PC-3 (cell line): ENCODE measurements at regions not wholly inside any gene's neighbourhood (a gene's known extent, or its start where the extent isn't known, plus 50 kb on each side); places are given as distances from the start of the nearest gene placed in this dataset.

Source experiments
- ATAC-seq: fragments of 200-7000 bp; cut with Tn5 transposase; 2 replicates; pipeline ENCODE4 v1.9.1; 2020; ENCODE audit warnings: mild to moderate bottlenecking, moderate library complexity
- BruUV-seq: library from RNA; stranded (reverse); fragments of 400-500 nt; replicated peaks from 2 replicates; lab custom pipeline; 2021; lab: Mats Ljungman, UMichigan
- CTCF ChIA-PET: fragments of 300-600 bp; sonication (Branson Sonifier 250); formaldehyde crosslinking; loops from one replicate; lab custom pipeline; 2022; ENCODE audit warnings: antibody characterized with exemption; lab: Charles Lee
- POLR2A ChIA-PET: fragments of 300-600 bp; sonication (Branson Sonifier 250); formaldehyde crosslinking; loops from one replicate; lab custom pipeline; 2022; ENCODE audit warnings: antibody characterized with exemption; ENCODE audit not compliant: unreplicated experiment; lab: Charles Lee
- DNase-seq: peaks from one replicate; pipeline ENCODE4 v3.0.0-alpha.2; 2015
- H2AFZ ChIP-seq: fragments of 300-600 bp; sonication (generic); 2 replicates; pipeline ENCODE4 v1.6.0; 2016; ENCODE audit warnings: antibody characterized with exemption, low read length
- H3F3A ChIP-seq: fragments of 300-600 bp; sonication (generic); one replicate; pipeline ENCODE4 v1.6.0; 2017; ENCODE audit warnings: antibody characterized with exemption, low read length, control low read depth, mild to moderate bottlenecking; ENCODE audit not compliant: unreplicated experiment
- H3K27ac ChIP-seq: fragments of 300-600 bp; sonication (generic); 2 replicates; pipeline ENCODE4 v1.5.1; 2016; ENCODE audit warnings: mild to moderate bottlenecking, low read length
- H3K27me3 ChIP-seq: fragments of 300-600 bp; sonication (generic); 2 replicates; pipeline ENCODE4 v1.6.1; 2016; ENCODE audit warnings: low read length, mixed read lengths
- H3K36me3 ChIP-seq: fragments of 300-600 bp; sonication (generic); 2 replicates; pipeline ENCODE4 v1.6.1; 2016; ENCODE audit warnings: low read depth, mixed run types, low read length, mixed read lengths
- H3K4me1 ChIP-seq: fragments of 300-600 bp; sonication (generic); 2 replicates; pipeline ENCODE4 v1.5.1; 2016; ENCODE audit warnings: low read length; ENCODE audit not compliant: insufficient read depth
- H3K4me2 ChIP-seq: fragments of 300-600 bp; sonication (generic); 2 replicates; pipeline ENCODE4 v1.6.0; 2016; ENCODE audit warnings: low read length
- H3K4me3 ChIP-seq: fragments of 300-600 bp; sonication (generic); 2 replicates; pipeline ENCODE4 v1.5.1; 2016; ENCODE audit warnings: mild to moderate bottlenecking, low read length, mixed read lengths
- H3K79me2 ChIP-seq: fragments of 300-600 bp; sonication (generic); 2 replicates; pipeline ENCODE4 v1.6.1; 2017; ENCODE audit warnings: low read length, mixed read lengths
- H3K9ac ChIP-seq: fragments of 300-600 bp; sonication (generic); 2 replicates; pipeline ENCODE4 v1.6.0; 2016; ENCODE audit warnings: mild to moderate bottlenecking, low read length
- H3K9me2 ChIP-seq: fragments of 300-600 bp; sonication (generic); replicated peaks from 2 replicates; pipeline ENCODE4 v1.6.1; 2016; ENCODE audit warnings: mixed run types, low read length, mixed read lengths
- H3K9me3 ChIP-seq: fragments of 300-600 bp; sonication (generic); 2 replicates; pipeline ENCODE4 v1.6.1; 2016; ENCODE audit warnings: low read length, mixed read lengths
- H4K20me1 ChIP-seq: fragments of 300-600 bp; sonication (generic); 2 replicates; pipeline ENCODE4 v1.6.1; 2016; ENCODE audit warnings: low read length, mixed read lengths
- EZH2 ChIP-seq: fragments of 300-600 bp; sonication (generic); IDR thresholded peaks from one replicate; pipeline ENCODE4 v1.6.1; 2017; ENCODE audit warnings: antibody characterized with exemption, mild to moderate bottlenecking, low read length; ENCODE audit not compliant: unreplicated experiment
- EZH2phosphoT487 ChIP-seq: fragments of 300-600 bp; sonication (generic); IDR thresholded peaks from 2 replicates; pipeline ENCODE4 v1.6.1; 2018; ENCODE audit warnings: mild to moderate bottlenecking, antibody characterized with exemption, low read length, borderline replicate concordance
- intact Hi-C: fragments of 100-400 bp; cut with micrococcal nuclease; formaldehyde crosslinking; loops from 2 replicates; pipeline ENCODE4 v1.9.0; 2023
- TF ChIP-seq, protein P1 (sequence below): fragments of 300-600 bp; sonication (generic); conservative IDR thresholded peaks from 2 replicates; pipeline ENCODE4 v1.5.1; 2017; ENCODE audit warnings: antibody characterized with exemption, low read depth, mild to moderate bottlenecking, low read length

DNA sequence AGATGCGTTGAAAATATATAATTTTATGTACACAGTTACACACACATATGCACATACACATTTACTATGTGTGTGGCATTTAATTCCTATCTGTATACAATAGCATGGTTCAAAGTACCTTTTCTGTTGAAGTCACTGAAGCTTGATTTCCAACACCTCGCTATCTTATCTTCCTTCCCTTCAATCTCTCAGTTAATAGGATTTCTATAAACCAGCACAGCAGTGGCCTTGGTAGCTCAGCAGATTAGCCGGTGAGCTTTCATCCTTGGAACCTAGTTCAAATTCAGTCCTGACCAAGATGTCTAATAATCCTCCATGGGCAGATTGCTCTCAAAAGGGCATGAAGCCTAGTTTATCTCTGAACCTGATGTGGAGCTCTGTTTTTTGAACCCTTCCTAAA lies 2389.5 kb downstream of the MAT2B start:
- Histone ChIP-seq H4K20me1 (no peaks in the 10 kb centered on the region), H3K79me2 (no peaks in the 10 kb centered on the region), H3K36me3 (no peaks in the 10 kb centered on the region), H3K4me1 (no peaks in the 10 kb centered on the region), H2AFZ (no peak overlapping the region), H3K4me2 (no peak overlapping the region), H3K27ac (no peak overlapping the region), H3K9me3 (no peaks in the 10 kb centered on the region), H3K9ac (no peak overlapping the region), H3K4me3 (no peak overlapping the region), H3K27me3 (no peaks in the 10 kb centered on the region), H3K9me2 (no peaks in the 10 kb centered on the region), H3F3A (no peaks in the 10 kb centered on the region)
- intact Hi-C loops = no loop called here
- no peak for TF ChIP-seq EZH2
- no peak for TF ChIP-seq EZH2phosphoT487
- ChIA-PET CTCF (no interaction called here), POLR2A (no interaction called here)
- BruUV-seq = no TSS peak
- no peak for ATAC-seq
- DNase-seq = no peak

GRCh38 chr5:165903835-165904234 lies 2387.6 kb upstream of the WWC1 start:
- H3K9me2 ChIP-seq = no peaks in the 10 kb centered on the region
- H2AFZ ChIP-seq = no peak overlapping the region
- ChIA-PET CTCF (no interaction called here), POLR2A (no interaction called here)
- H4K20me1 ChIP-seq = no peaks in the 10 kb centered on the region
- no peaks in the 10 kb centered on the region for H3F3A ChIP-seq
- no peaks in the 10 kb centered on the region for H3K36me3 ChIP-seq
- H3K27me3 ChIP-seq = no peaks in the 10 kb centered on the region
- no peaks in the 10 kb centered on the region for H3K4me1 ChIP-seq
- H3K27ac ChIP-seq = no peak overlapping the region
- H3K9ac ChIP-seq = no peak overlapping the region
- no TSS peak for BruUV-seq
- no peak overlapping the region for H3K4me2 ChIP-seq
- intact Hi-C loops = no loop called here
- H3K9me3 ChIP-seq = no peaks in the 10 kb centered on the region
- no peak overlapping the region for H3K4me3 ChIP-seq
- no peaks in the 10 kb centered on the region for H3K79me2 ChIP-seq
- DNase-seq (no peak), ATAC-seq (no peak)
- TF ChIP-seq, protein P1, sequence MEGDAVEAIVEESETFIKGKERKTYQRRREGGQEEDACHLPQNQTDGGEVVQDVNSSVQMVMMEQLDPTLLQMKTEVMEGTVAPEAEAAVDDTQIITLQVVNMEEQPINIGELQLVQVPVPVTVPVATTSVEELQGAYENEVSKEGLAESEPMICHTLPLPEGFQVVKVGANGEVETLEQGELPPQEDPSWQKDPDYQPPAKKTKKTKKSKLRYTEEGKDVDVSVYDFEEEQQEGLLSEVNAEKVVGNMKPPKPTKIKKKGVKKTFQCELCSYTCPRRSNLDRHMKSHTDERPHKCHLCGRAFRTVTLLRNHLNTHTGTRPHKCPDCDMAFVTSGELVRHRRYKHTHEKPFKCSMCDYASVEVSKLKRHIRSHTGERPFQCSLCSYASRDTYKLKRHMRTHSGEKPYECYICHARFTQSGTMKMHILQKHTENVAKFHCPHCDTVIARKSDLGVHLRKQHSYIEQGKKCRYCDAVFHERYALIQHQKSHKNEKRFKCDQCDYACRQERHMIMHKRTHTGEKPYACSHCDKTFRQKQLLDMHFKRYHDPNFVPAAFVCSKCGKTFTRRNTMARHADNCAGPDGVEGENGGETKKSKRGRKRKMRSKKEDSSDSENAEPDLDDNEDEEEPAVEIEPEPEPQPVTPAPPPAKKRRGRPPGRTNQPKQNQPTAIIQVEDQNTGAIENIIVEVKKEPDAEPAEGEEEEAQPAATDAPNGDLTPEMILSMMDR = no peak
- TF ChIP-seq EZH2phosphoT487 (no peak), EZH2 (no peak)

DNA sequence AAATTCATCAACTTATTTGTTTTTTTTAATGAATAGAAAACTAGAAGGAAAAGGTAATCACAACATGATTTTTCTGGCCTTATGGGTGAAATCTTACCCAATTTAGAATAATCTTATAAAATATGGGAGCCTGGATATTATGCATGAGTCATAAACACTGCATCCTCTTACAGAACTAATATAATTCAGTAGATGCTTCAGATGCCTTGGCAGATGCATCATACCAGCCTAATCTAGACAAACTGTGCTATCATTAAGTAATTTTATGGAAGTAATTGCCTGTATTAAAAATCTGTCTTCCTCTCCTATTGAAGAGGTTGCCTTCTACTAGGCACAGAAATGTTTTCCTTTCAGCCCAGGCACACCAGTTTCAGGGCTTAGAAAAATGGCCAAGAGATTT lies 2384.6 kb upstream of the WWC1 start:
- no TSS peak for BruUV-seq
- ChIA-PET CTCF (no interaction called here), POLR2A (no interaction called here)
- Histone ChIP-seq H3K9me2 (no peaks in the 10 kb centered on the region), H3K9ac (no peak overlapping the region), H4K20me1 (no peaks in the 10 kb centered on the region), H3K27me3 (no peaks in the 10 kb centered on the region), H3K27ac (no peak overlapping the region), H3K9me3 (no peaks in the 10 kb centered on the region), H3K4me3 (no peak overlapping the region), H3F3A (no peaks in the 10 kb centered on the region), H3K4me1 (no peaks in the 10 kb centered on the region), H3K36me3 (no peaks in the 10 kb centered on the region), H3K4me2 (no peak overlapping the region), H3K79me2 (no peaks in the 10 kb centered on the region), H2AFZ (no peak overlapping the region)
- no peak for TF ChIP-seq EZH2
- TF ChIP-seq EZH2phosphoT487 = no peak
- TF ChIP-seq, protein P1 = no peak
- ATAC-seq (no peak), DNase-seq (no peak)
- intact Hi-C loops = no loop called here
